ENCODE measurements at regions not wholly inside any gene's neighbourhood (a gene's known extent, or its start where the extent isn't known, plus 50 kb on each side); places are given as distances from the start of the nearest gene placed in this dataset.

- no peaks in the 10 kb centered on the region for H3K4me1 ChIP-seq (ENCODE audit: low read depth, poor library complexity, severe bottlenecking)
- TF ChIP-seq, protein P1, sequence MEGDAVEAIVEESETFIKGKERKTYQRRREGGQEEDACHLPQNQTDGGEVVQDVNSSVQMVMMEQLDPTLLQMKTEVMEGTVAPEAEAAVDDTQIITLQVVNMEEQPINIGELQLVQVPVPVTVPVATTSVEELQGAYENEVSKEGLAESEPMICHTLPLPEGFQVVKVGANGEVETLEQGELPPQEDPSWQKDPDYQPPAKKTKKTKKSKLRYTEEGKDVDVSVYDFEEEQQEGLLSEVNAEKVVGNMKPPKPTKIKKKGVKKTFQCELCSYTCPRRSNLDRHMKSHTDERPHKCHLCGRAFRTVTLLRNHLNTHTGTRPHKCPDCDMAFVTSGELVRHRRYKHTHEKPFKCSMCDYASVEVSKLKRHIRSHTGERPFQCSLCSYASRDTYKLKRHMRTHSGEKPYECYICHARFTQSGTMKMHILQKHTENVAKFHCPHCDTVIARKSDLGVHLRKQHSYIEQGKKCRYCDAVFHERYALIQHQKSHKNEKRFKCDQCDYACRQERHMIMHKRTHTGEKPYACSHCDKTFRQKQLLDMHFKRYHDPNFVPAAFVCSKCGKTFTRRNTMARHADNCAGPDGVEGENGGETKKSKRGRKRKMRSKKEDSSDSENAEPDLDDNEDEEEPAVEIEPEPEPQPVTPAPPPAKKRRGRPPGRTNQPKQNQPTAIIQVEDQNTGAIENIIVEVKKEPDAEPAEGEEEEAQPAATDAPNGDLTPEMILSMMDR (conservative IDR thresholded peaks at IDR 0.05; ENCODE audit: low read depth, low read length), result no peak
- H3K36me3 ChIP-seq (ENCODE audit: insufficient read depth), result no peaks in the 10 kb centered on the region
- no peaks in the 10 kb centered on the region for H3K27me3 ChIP-seq (ENCODE audit: insufficient read depth, low read depth)
- no peak overlapping the region for H3K9ac ChIP-seq
- no peak overlapping the region for H3K4me2 ChIP-seq
- no peaks in the 10 kb centered on the region for H3K79me2 ChIP-seq (ENCODE audit: insufficient read depth, low read depth)
- H3K4me3 ChIP-seq (IDR thresholded peaks at IDR 0.05; ENCODE audit: insufficient read depth, low read depth, low read length), result no peak overlapping the region
- H3K27ac ChIP-seq, result no peak overlapping the region
- no peaks in the 10 kb centered on the region for H4K20me1 ChIP-seq (ENCODE audit: insufficient read depth)
- H2AFZ ChIP-seq (ENCODE audit: low read depth), result no peak overlapping the region
Measured at GRCh38 chr2:153311432-153311831, 167.1 kb downstream of the RPRM start.

DNA sequence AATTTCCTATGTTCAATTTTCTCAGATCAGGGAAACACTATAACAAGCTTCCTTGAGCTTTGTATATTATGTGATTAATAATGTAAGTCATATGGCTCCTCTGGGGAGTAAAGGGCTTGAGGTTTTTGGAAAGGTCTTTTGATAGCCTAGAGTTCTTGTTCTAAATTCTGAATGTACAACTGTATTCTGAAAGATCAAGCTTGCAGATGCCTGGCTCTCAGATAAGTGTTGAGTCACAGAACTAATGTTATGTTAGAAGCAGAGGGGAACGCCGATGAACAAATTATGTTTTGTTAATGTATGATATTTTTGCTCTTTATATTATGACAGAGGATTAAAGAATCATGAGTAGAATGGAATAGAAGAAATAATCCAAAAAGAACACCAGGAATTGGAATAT, 170.1 kb downstream of the RPRM start:
- H3K36me3 ChIP-seq (ENCODE audit: insufficient read depth), result no peaks in the 10 kb centered on the region
- H3K27ac ChIP-seq, result no peak overlapping the region
- H3K27me3 ChIP-seq (ENCODE audit: insufficient read depth, low read depth), result no peaks in the 10 kb centered on the region
- no peak overlapping the region for H2AFZ ChIP-seq (ENCODE audit: low read depth)
- H3K4me1 ChIP-seq (ENCODE audit: low read depth, poor library complexity, severe bottlenecking), result no peaks in the 10 kb centered on the region
- H3K79me2 ChIP-seq (ENCODE audit: insufficient read depth, low read depth), result no peaks in the 10 kb centered on the region
- TF ChIP-seq, protein P1 (conservative IDR thresholded peaks at IDR 0.05; ENCODE audit: low read depth, low read length), result no peak
- no peaks in the 10 kb centered on the region for H4K20me1 ChIP-seq (ENCODE audit: insufficient read depth)
- no peak overlapping the region for H3K4me3 ChIP-seq (IDR thresholded peaks at IDR 0.05; ENCODE audit: insufficient read depth, low read depth, low read length)
- H3K4me2 ChIP-seq, result no peak overlapping the region
- H3K9ac ChIP-seq, result no peak overlapping the region

DNA sequence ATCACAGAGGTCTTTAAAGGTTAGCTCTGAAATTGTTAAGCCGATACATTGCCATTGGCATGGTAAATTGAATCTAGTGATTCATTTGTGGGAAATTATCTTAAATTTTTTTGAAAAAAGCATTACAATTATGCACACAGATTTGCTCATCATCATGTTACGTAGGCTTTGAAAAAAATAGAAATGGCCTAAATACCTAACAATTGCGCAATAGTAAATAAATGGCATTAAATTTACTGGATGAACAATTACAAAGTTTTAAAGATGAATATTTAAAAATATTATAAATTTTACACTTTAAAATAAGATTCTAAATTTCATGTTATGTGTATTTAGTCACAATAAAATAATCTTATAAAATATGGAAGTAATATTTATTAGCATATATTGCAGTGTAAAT, 171.3 kb downstream of the RPRM start:
- Histone ChIP-seq H3K79me2 (ENCODE audit: insufficient read depth, low read depth) (no peaks in the 10 kb centered on the region), H3K36me3 (ENCODE audit: insufficient read depth) (no peaks in the 10 kb centered on the region), H2AFZ (ENCODE audit: low read depth) (no peak overlapping the region), H3K27ac (no peak overlapping the region), H3K4me3 (IDR thresholded peaks at IDR 0.05; ENCODE audit: insufficient read depth, low read depth, low read length) (no peak overlapping the region), H4K20me1 (ENCODE audit: insufficient read depth) (no peaks in the 10 kb centered on the region), H3K4me1 (ENCODE audit: low read depth, poor library complexity, severe bottlenecking) (no peaks in the 10 kb centered on the region), H3K4me2 (no peak overlapping the region), H3K27me3 (ENCODE audit: insufficient read depth, low read depth) (no peaks in the 10 kb centered on the region), H3K9ac (no peak overlapping the region)
- TF ChIP-seq, protein P1 (conservative IDR thresholded peaks at IDR 0.05; ENCODE audit: low read depth, low read length), result no peak

GRCh38 chr2:153299809-153300208, 178.8 kb downstream of the RPRM start:
- H3K79me2 ChIP-seq (ENCODE audit: insufficient read depth, low read depth), result no peaks in the 10 kb centered on the region
- H3K4me1 ChIP-seq (ENCODE audit: low read depth, poor library complexity, severe bottlenecking), result no peaks in the 10 kb centered on the region
- no peak overlapping the region for H3K9ac ChIP-seq
- TF ChIP-seq, protein P1 (conservative IDR thresholded peaks at IDR 0.05; ENCODE audit: low read depth, low read length), result no peak
- no peaks in the 10 kb centered on the region for H3K36me3 ChIP-seq (ENCODE audit: insufficient read depth)
- H3K4me2 ChIP-seq, result no peak overlapping the region
- H3K4me3 ChIP-seq (IDR thresholded peaks at IDR 0.05; ENCODE audit: insufficient read depth, low read depth, low read length), result no peak overlapping the region
- H3K27ac ChIP-seq, result no peak overlapping the region
- H3K27me3 ChIP-seq (ENCODE audit: insufficient read depth, low read depth), result no peaks in the 10 kb centered on the region
- no peaks in the 10 kb centered on the region for H4K20me1 ChIP-seq (ENCODE audit: insufficient read depth)
- no peak overlapping the region for H2AFZ ChIP-seq (ENCODE audit: low read depth)

Data from KMS-11 (cell line).